HG03135 (cell line): ENCODE measurements at regions not wholly inside any gene's neighbourhood (a gene's known extent, or its start where the extent isn't known, plus 50 kb on each side); places are given as distances from the start of the nearest gene placed in this dataset.
"Not testable (repeated sequence)": the region's sequence is repeated elsewhere in the genome, so short reads cannot be mapped to it uniquely, and the experiment has no call there.

Experiments used
- ATAC-seq: cut with Tn5 transposase; IDR thresholded peaks from one replicate; pipeline ENCODE4 v1.9.1; 2021; ENCODE audit warnings: mild to moderate bottlenecking, moderate library complexity; ENCODE audit not compliant: unreplicated experiment

DNA sequence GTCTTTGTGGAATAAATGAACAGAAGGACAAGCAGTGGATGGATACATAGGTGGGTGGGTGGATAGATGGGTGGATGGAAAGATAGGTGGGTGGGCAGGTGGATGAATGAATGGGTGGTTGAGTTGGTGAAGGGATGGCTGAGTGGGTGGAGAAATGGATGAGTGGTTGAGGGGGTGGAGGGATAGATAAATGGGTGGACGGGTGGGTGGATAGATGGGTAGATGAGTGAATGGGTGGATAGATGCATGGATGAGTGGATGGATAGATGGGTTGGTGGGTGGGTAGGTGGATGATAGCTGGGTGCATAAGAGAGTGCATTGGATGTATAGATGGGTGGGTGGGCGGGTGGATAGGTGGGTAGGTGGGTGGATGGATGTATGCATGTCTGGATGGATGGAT, 63.5 kb downstream of the UNC93B1 start:
- ATAC-seq, result not testable (repeated sequence)

DNA sequence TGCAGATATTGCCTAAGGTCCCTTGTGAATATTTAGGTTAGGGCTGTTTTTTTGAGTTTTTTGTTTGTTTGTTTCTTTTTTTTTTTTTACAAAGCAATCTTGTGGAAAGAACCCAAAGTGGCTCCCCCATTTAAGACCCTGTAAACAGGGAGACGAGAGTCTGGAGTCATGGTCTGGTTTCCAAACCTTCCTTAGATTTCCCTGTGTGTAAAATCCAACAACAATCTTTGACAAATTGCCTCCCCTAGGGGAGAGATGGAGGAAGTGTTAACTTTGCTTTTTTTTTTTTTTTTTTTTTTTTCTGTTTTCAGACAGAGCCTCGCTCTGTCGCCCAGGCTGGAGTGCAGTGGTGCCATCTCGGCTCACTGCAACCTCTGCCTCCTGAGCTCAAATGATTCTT, 64.9 kb downstream of the UNC93B1 start:
- not testable (repeated sequence) for ATAC-seq

DNA sequence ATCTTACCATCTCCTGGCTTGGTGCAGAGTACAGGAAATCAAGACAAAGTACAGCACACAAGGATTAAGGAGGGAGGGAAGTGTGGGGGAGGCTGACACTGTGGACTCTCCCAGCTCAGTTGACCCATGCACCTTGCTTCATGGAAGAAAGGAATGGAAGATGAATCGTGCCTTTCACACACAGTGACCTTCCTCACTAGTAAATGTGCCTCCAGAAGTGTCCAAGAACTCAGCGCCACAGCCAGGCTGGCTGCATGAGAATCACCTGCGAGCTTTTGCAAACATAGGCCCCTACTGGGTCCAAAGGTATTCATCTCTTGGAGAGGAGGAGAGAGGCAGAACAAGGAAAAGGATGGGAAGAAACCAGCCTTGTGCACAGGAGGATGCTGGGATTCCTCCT, 65.5 kb downstream of the UNC93B1 start:
- not testable (repeated sequence) for ATAC-seq

DNA sequence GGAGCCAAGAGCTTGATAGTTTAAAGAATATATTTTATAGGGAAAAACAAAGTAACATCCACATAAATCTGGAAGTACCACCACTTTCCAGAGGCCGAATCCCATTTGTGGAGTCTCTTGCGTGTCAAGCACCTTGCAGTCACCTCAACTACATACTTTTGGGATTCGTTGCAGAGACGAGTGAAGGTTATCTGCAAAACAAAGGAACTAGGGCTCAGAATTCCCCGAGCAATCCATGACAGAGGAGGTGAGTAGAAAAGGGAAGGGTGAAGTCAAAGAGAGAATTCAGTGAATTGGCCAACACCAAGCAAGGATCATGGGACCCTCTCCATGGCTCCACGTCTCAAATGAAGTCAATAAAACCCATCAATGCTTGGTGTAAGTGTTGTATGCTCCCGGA, 80.3 kb downstream of the UNC93B1 start:
- ATAC-seq, result not testable (repeated sequence)

DNA sequence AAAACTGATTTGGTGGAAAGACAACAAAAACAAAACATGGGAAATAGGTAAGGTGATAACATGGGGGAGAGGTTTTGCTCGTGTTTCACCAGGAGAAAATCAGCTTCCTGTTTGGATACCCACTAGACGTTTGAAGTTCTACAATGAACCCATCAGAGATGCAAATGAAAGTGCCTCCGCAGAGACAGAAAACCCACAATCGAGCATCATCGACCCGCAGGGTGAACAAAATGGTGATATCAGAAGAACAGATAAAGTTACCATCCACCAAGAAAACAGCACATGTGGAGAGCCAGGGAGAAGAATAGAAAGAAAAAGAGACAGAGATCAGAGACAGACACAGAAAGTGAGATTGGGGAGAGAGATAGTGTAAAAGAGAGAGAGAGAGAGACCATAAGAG, 83.4 kb downstream of the UNC93B1 start:
- ATAC-seq, result not testable (repeated sequence)

DNA sequence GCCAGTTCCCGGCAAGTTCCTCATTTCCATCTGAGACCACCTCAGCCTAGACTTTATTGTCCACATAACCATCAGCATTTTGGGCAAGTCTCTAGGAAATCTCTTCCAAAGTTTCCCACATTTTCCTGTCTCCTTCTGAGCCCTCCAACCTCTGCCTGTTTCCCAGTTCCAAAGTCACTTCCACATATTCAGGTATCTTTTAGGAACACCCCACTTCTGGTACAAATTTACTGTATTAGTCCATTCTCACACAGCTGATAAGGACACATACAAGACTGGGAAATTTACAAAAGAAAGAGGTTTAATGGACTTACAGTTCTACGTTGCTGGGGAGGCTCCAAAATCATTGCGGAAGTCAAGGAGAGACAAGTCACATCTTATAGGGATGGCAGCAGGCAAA, 91.7 kb downstream of the UNC93B1 start:
- ATAC-seq, result not testable (repeated sequence)

DNA sequence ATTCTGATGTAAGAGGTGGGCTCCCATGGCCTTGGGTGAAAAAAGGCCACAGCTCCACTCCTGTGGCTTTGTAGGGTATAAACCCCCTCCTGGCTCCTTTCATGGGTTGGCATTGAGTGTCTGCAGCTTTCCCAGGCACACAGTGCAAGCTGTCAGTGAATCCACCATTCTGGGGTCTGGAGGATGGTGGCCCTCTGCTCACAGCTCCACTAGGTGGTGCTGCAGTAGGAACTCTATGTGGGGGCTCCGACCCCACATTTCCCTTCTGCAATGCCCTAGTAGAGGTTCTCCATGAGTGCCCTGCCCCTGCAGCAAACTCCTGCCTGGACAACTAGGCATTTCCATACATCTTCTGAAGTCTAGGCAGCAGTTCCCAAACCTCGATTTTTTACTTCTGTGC, 92.7 kb downstream of the UNC93B1 start:
- not testable (repeated sequence) for ATAC-seq

DNA sequence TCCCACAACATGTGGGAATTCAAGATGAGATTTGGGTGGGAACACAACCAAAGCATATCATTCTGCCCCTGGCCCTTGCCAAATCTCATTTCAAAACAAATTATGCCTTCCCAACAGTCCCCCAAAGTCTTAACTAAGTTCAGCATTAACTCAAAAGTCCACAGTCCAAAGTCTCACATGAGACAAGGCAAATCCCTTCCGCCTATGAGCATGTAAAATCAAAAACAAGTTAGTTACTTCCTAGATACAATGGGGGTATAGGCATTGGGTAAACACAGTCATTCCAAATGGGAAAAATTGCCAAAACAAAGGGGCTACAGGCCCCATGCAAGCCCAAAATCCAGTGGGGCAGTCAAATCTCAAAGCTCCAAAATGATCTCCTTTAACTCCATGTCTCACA, 93.1 kb downstream of the UNC93B1 start:
- not testable (repeated sequence) for ATAC-seq

DNA sequence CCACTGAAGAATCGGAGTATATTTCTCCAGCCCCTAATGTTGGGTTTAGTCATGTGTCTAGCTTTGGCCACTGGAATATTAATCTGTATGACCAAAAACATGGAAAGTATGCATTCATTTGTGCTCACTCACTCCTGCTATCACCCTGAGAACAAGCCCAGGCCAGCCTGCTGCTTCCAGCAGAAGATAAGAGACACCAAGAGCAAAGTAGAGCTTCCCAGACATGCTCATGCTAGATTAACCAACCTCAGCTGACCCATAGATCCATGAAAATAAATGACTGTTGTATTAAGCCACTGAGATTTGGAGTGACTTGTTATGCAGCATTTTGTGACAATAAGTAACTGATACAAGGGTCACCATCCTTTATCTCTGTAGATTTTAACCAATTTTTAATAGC, 96.9 kb downstream of the UNC93B1 start:
- ATAC-seq, result not testable (repeated sequence)

DNA sequence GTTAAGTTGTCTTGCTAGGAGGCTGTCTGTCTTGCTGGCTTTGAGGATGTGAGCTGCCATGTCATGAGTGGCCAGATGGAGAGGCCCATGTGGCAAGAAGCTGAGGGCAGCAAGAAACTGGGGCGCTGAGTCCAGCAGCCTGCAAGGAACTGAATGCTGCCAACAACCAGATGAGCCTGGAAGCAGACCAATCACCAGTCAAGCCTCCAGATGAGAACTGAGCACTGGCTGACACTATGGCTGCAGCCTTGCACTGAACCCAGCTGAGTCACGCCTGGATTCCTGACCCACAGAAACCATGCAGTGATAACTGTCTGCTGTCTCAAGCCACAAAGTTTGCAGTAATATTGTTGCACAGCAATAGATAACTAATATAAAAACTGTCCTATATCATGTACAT, 104.4 kb downstream of the UNC93B1 start:
- ATAC-seq, result not testable (repeated sequence)

DNA sequence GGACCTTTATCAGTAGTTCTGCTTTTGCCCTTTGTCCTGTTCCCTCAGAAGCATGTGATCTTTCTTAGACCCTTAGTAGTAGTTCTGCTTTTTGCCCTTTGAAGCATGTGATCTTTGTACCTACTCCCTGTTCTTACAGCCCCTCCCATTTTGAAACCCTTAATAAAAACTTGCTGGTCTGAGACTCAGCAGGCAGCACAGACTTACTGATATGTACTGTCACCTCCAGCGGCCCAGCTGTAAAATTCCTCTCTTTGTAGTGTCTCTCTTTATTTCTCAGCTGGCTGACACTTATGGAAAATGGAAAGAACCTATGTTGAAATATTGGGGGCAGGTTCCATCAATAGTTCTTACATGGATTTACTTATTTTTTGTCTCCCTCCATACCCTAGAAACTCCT, 110.4 kb downstream of the UNC93B1 start:
- ATAC-seq, result not testable (repeated sequence)

DNA sequence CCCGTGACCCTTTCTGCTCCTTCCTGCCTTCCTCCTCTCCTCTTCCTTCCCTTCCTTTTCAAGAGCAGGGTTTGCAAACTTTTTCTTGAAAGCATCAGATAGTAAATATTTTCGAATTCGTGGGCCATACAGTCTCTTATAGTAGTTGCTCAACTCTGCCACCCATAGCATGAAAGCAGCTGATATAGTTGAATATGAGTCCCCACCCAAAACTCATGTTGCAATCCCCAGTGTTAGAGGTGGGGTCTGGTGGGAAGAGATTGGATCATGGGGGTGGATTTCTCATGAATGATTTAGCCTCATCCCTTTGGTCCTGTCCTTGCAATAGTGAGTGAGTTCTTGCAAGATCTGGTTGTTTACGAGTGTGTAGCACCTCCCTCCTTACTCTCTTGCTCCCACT, 114.3 kb downstream of the UNC93B1 start:
- ATAC-seq, result not testable (repeated sequence)

DNA sequence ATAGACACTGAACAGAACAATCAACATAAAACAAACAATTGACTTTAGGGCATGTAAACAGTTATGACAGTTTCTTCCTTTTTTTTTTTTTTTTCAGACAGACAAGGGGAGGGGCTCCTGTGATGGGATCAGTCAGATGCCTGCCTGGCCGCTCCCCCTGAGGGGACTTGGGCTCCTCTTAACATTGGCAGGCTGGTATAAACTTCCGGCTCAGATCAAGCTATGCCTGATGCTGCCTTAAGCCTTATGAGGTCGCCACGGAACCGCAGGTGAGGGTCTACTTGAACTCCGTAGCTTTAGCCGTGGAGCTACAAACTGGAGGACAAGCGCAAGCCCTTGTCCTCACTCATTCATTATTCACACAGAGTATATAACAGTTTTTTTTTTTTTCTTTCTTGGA, 115.8 kb downstream of the UNC93B1 start:
- not testable (repeated sequence) for ATAC-seq

DNA sequence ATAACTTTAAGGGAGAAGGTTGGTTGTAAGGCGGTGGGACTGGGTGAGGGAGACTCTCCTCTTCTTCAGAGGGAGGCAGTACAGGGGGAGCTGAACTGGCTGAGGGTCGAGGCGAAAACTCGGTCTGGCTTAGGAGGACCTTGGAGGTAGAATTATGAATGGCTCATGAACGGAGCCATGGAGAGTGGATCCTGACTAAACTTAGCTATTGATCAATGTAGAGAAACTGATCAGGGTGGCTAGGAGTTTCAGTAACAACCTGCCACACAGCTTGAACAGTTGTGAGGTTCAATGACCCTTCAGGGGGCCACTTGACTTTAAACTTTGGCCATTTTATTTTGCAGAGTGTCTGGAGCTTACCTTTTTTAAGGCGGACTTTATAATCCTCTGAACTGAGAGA, 117.2 kb downstream of the UNC93B1 start:
- ATAC-seq, result not testable (repeated sequence)

DNA sequence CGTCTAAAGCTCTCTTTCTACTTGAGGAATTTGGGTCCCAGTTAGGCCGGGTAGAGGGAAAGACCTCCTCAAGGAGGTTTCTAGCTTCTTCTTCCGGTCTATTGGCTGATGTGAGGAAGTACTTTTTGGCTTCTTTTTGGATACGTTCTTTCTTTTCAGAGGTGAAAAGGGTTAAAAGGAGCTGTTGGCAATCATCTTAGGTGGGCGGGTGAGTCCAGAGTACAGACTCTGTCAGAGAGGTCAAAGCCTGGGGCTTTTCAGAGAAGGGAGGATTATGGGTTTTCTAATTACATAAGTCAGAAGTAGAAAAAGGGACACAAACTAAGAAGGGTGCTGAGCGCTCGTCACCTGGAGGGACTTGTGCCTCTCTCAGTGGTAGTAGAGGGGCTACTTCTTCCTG, 117.7 kb downstream of the UNC93B1 start:
- not testable (repeated sequence) for ATAC-seq

DNA sequence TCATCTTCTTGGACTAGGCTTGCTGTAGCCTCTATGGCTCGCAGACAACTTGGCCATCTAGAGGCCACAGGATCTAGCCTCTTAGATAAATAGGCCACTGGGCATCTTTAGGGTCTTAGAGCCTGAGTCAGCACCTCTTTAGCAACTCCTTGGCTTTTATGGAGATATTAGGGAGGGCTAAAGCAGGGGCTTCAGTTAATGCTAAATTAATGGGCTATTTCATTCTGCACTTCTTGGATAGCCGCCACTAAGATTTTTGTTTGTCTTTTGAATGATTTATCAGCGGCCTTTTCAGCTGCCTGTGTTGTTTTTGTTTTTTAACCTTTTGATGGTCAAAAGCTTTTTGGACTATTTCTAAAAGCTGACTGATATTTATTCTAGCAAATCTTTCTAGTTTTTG, 118.3 kb downstream of the UNC93B1 start:
- not testable (repeated sequence) for ATAC-seq

DNA sequence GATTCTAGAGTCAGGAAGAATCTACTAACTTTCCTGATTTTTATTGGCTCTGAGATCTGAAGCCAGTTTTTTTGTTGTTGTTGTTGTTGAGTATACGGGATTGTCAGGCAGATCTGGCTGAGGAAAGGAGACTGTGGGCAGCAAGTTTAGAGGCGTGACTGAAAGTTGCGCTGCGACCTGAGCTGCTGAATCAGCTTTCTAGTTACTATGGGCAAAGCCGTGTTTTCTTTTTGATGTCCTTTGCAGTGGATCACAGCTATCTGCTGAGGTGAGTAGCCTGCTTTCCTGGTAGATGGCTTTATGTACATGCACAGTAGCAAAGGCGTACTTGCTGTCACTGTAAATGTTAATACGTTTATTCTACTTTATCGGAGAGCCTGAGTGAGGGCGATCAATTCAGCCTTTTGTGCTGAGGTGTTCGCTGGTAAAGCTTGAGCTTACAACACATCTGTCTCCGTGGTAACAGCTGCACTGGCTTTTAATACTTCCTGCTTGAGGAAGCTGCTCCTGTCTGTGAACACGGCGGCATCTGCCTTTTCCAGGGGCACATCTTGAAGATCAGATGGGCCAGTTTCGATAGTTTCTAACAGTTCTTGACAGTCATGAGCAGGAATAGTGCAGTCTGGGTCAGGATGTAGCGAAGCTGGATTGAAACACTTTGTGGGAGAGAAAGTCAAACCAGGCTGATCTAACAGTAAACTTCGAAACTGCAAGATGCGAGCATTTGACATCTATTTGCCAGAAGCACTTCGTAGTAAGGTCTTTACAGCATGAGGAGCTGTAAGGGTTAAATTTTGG, 118.9 kb downstream of the UNC93B1 start:
- not testable (repeated sequence) for ATAC-seq

DNA sequence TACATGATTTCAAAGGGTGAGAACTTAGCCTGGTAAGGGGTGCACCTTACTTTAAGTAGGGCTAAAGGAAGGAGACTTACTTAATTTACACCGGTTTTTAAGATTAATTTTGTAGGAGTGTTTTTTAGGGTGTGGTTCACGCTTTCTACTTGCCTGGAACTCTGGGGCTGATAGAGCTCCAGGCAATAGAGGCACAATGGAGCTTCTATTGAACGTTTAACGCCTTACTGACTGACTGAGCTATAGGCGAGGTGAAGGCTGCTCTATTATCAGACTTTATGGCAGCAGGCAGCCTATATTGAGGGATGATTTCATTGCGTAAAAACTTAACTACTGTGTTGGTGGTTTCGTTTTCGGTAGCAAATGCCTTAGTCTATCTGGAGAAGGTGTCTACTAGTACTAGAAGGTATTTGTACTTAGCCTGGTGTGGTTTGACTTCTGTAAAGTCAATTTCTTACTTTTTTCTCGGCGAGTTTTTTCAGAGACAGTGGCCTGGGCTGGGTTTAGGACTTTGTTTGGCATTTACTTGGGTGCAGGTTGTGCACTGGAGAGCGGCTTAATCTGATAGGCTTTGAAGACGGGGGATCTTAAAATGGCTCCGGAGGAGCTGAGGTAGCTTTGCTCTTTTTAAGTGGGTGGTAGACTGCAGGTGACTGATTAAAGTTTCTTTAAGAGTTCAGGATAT, 119.7 kb downstream of the UNC93B1 start:
- ATAC-seq, result not testable (repeated sequence)

DNA sequence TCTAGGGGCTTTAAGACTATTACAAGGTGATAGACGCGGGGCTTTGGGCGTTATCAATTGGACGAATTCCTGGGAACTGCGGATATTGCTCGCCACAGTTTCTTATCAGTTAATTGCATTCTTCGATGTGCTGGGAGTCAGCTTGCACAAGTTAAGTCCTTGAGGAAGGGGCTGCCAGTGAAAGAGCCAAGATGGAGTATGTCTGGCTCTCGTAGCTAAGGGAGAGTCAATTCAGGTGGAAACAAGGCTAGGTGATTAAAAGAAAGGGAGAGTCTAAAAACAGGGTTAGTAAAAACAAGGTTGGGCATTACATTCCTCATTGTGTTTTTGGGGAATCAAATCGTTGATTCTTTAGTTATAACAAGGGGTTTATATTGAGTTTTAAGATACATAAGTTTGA, 121.6 kb downstream of the UNC93B1 start:
- ATAC-seq, result not testable (repeated sequence)

DNA sequence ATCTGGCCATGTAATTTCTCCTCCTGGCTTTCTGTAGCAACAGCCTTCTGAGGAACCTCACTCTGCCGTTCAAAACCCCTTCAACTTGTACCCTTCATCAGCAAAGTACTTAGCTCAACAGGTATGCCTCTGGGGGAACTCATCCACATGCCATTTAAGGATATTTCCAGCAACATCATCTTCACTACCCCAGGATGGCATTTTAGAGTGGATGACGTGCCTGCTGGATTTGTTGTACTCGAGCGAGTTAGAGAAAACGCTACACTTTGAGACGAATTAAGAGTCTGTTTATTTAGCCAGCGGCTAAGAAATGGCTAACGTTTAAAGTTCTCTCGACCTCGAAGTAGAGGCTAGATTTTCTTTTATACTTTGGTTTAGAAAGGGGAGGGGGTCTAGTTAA, 122.1 kb downstream of the UNC93B1 start:
- ATAC-seq, result not testable (repeated sequence)

DNA sequence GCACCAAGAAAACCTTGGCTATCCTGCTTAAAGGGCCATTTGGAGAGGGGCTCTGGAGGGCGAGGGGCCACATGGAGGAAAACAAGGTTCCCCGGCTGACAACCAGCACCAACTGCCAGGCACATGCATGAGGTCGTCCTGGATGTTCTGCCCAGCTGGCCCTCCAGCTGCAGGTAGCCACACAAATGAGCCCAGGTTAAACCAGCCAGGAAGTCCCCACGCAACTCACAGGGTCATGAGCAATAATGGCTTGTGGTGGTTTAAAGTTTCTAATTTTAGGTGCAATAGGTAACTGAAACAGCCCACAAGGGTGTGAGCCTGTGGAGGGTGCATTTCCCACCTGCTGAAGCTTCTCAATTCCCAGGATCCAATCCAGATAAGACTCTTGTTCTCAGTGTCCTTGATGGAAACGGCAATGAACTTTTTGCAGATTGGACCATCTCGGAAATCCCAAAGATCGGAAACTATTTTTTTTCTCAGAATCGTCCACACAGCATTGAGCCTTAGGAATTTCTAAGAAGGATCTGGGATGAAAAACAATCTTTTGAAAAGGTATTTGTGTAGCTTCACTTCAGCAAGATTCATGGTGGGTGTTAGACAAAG, 123.2 kb downstream of the UNC93B1 start:
- not testable (repeated sequence) for ATAC-seq

DNA sequence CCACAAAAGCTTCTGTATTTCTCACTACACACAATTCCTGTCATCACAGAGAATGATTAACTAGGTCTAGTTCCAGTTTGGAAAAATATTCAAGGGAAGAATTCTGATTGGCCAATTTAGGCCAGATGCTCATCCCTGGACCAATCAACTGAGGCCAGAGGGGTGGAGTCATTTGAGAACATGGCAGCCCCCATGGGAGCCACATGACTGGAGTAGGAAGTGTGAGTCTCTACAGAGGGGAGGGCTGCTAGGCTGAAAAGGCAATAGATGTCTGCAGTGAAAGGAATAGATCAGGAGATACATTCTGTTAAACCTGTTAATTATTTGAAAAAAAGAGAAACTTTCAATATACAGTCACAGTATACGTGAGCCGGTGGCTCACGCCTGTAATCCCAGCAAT, 125.2 kb downstream of the UNC93B1 start:
- ATAC-seq, result not testable (repeated sequence)
